WTC11 (cell line): ENCODE measurements at regions not wholly inside any gene's neighbourhood (a gene's known extent, or its start where the extent isn't known, plus 50 kb on each side); places are given as distances from the start of the nearest gene placed in this dataset.
"Not testable (repeated sequence)": the region's sequence is repeated elsewhere in the genome, so short reads cannot be mapped to it uniquely, and the experiment has no call there.

Experiments
- ATAC-seq: fragments of 200-7000 bp; cut with Tn5 transposase; 2 replicates; pipeline ENCODE4 v1.10.0; 2021; ENCODE audit warnings: mild to moderate bottlenecking, moderate library complexity
- CTCF ChIA-PET: fragments of 300-600 bp; sonication (Branson Sonifier 250); formaldehyde crosslinking; loops from one replicate; lab custom pipeline; 2021; ENCODE audit warnings: antibody characterized with exemption; lab: Charles Lee
- POLR2A ChIA-PET: fragments of 350-600 bp; sonication (Branson Sonifier 250); formaldehyde crosslinking; loops from one replicate; lab custom pipeline; 2021; ENCODE audit warnings: antibody characterized with exemption; lab: Charles Lee
- DNase-seq: peaks from one replicate; pipeline ENCODE4 v3.0.0; 2021; ENCODE audit warnings: low spot score
- H3K27ac Mint-ChIP-seq: 2 replicates; pipeline ENCODE4 v1.8.0; 2021; ENCODE audit warnings: mixed read lengths
- H3K27me3 Mint-ChIP-seq: 2 replicates; pipeline ENCODE4 v1.8.0; 2021; ENCODE audit warnings: low read depth, mild to moderate bottlenecking, moderate library complexity, mixed read lengths
- H3K36me3 Mint-ChIP-seq: 2 replicates; pipeline ENCODE4 v1.8.0; 2021; ENCODE audit warnings: mixed read lengths
- H3K4me1 Mint-ChIP-seq: 2 replicates; pipeline ENCODE4 v1.8.0; 2022; ENCODE audit warnings: mixed read lengths
- H3K4me3 Mint-ChIP-seq: 2 replicates; pipeline ENCODE4 v1.8.0; 2021; ENCODE audit warnings: mild to moderate bottlenecking, moderate library complexity, mixed read lengths
- H3K9me3 Mint-ChIP-seq: 2 replicates; pipeline ENCODE4 v1.8.0; 2021; ENCODE audit warnings: mixed read lengths
- ATF6 ChIP-seq: sonication (generic); formaldehyde crosslinking; IDR thresholded peaks from 2 replicates; pipeline ENCODE4 v1.8.1; 2023; ENCODE audit warnings: mild to moderate bottlenecking, missing genetic modification reagents
- CDX4 ChIP-seq: fragments of 250-450 bp; sonication (Bioruptor Pico); IDR thresholded peaks from 2 replicates; pipeline ENCODE4 v1.9.0; 2021; ENCODE audit warnings: moderate library complexity, mild to moderate bottlenecking, inconsistent platforms, borderline replicate concordance
- CREB1 ChIP-seq: sonication (generic); formaldehyde crosslinking; IDR thresholded peaks from 2 replicates; pipeline ENCODE4 v1.8.0; 2023; ENCODE audit warnings: mild to moderate bottlenecking, missing genetic modification reagents
- ELF4 ChIP-seq: sonication (generic); formaldehyde crosslinking; IDR thresholded peaks from 2 replicates; pipeline ENCODE4 v1.8.1; 2022; ENCODE audit warnings: low read depth, mild to moderate bottlenecking, moderate library complexity, missing genetic modification reagents
- GABPB1 ChIP-seq: sonication (generic); formaldehyde crosslinking; IDR thresholded peaks from 2 replicates; pipeline ENCODE4 v1.8.1; 2023; ENCODE audit warnings: mild to moderate bottlenecking, missing genetic modification reagents
- IRF1 ChIP-seq: sonication (generic); formaldehyde crosslinking; IDR thresholded peaks from 2 replicates; pipeline ENCODE4 v1.8.0; 2023; ENCODE audit warnings: missing genetic modification reagents
- MXD4 ChIP-seq: fragments of 250-450 bp; sonication (Bioruptor Pico); IDR thresholded peaks from 2 replicates; pipeline ENCODE4 v1.8.0; 2021; ENCODE audit warnings: mild to moderate bottlenecking, moderate library complexity, borderline replicate concordance
- NFATC4 ChIP-seq: fragments of 250-450 bp; sonication (Bioruptor Pico); IDR thresholded peaks from 2 replicates; pipeline ENCODE4 v1.9.0; 2021; ENCODE audit warnings: mild to moderate bottlenecking
- OVOL2 ChIP-seq: fragments of 250-450 bp; sonication (Bioruptor Pico); IDR thresholded peaks from 2 replicates; pipeline ENCODE4 v1.9.0; 2021; ENCODE audit warnings: mild to moderate bottlenecking, borderline replicate concordance
- PRRX2 ChIP-seq: fragments of 250-450 bp; sonication (Bioruptor Pico); IDR thresholded peaks from 2 replicates; pipeline ENCODE4 v1.8.0; 2021; ENCODE audit warnings: mild to moderate bottlenecking
- RORB ChIP-seq: fragments of 250-450 bp; sonication (Bioruptor Pico); IDR thresholded peaks from 2 replicates; pipeline ENCODE4 v1.9.0; 2021; ENCODE audit warnings: mild to moderate bottlenecking
- TEAD1 ChIP-seq: sonication (generic); formaldehyde crosslinking; IDR thresholded peaks from 2 replicates; pipeline ENCODE4 v1.8.0; 2022; ENCODE audit warnings: mild to moderate bottlenecking, missing genetic modification reagents
- USF1 ChIP-seq: sonication (generic); formaldehyde crosslinking; IDR thresholded peaks from 2 replicates; pipeline ENCODE4 v1.8.0; 2022; ENCODE audit warnings: mild to moderate bottlenecking, missing genetic modification reagents
- USF2 ChIP-seq: sonication (generic); formaldehyde crosslinking; IDR thresholded peaks from 2 replicates; pipeline ENCODE4 v1.8.1; 2023; ENCODE audit warnings: mild to moderate bottlenecking, missing genetic modification reagents, moderate library complexity
- ZBTB43 ChIP-seq: sonication (generic); formaldehyde crosslinking; IDR thresholded peaks from 2 replicates; pipeline ENCODE4 v1.8.1; 2023; ENCODE audit warnings: mild to moderate bottlenecking, missing genetic modification reagents
- ZNF532 ChIP-seq: fragments of 250-450 bp; sonication (Bioruptor Pico); IDR thresholded peaks from 2 replicates; pipeline ENCODE4 v1.9.0; 2021; ENCODE audit warnings: mild to moderate bottlenecking, borderline replicate concordance

GRCh38 chr2:133992454-133992853 lies 261.4 kb upstream of the MGAT5 start:
- Mint-ChIP-seq H3K27me3 (no peaks in the 10 kb centered on the region; the same call in 1 of the 2 replicates), H3K36me3 (no peaks in the 10 kb centered on the region), H3K4me1 (no peaks in the 10 kb centered on the region), H3K27ac (no peak overlapping the region), H3K9me3 (no peaks in the 10 kb centered on the region), H3K4me3 (no peak overlapping the region)
- CTCF ChIA-PET, result no interaction called here
- DNase-seq (no peak), ATAC-seq (no peak)
- POLR2A ChIA-PET, result no interaction called here
- TF ChIP-seq ZBTB43 (CRISPR knock-in tag) (no peak), USF2 (CRISPR knock-in tag) (no peak), PRRX2 (CRISPR knock-in tag) (no peak), MXD4 (CRISPR knock-in tag) (no peak), ZNF532 (CRISPR knock-in tag) (no peak), ATF6 (no peak), ELF4 (CRISPR knock-in tag) (no peak), USF1 (CRISPR knock-in tag) (no peak), IRF1 (CRISPR knock-in tag) (no peak)

- Mint-ChIP-seq H3K4me3 (no peak overlapping the region), H3K9me3 (no peaks in the 10 kb centered on the region), H3K27me3 (no peaks in the 10 kb centered on the region; the same call in 1 of the 2 replicates), H3K27ac (no peak overlapping the region), H3K36me3 (no peaks in the 10 kb centered on the region), H3K4me1 (no peaks in the 10 kb centered on the region)
- POLR2A ChIA-PET, result no interaction called here
- ATAC-seq, result no peak
- CTCF ChIA-PET, result no interaction called here
- DNase-seq, result no peak
- TF ChIP-seq OVOL2 (CRISPR knock-in tag), result no peak
- TF ChIP-seq NFATC4 (CRISPR knock-in tag), result no peak
- TF ChIP-seq TEAD1 (CRISPR knock-in tag), result no peak
- no peak for TF ChIP-seq CREB1 (CRISPR knock-in tag)
- TF ChIP-seq CDX4 (CRISPR knock-in tag), result no peak
- TF ChIP-seq GABPB1 (CRISPR knock-in tag), result no peak
- TF ChIP-seq RORB (CRISPR knock-in tag), result no peak
These were observed 260.7 kb upstream of the MGAT5 start for GRCh38 chr2:133993160-133993559.

GRCh38 chr2:133998726-133999125 lies 255.1 kb upstream of the MGAT5 start:
- H3K27me3 Mint-ChIP-seq, H3K4me1 Mint-ChIP-seq, H3K4me3 Mint-ChIP-seq, CTCF ChIA-PET, H3K27ac Mint-ChIP-seq, H3K36me3 Mint-ChIP-seq, H3K9me3 Mint-ChIP-seq, ATAC-seq, POLR2A ChIA-PET, DNase-seq: not testable (repeated sequence)
